IPS-20b (cell line): ENCODE measurements at regions not wholly inside any gene's neighbourhood (a gene's known extent, or its start where the extent isn't known, plus 50 kb on each side); places are given as distances from the start of the nearest gene placed in this dataset.
"Not testable (repeated sequence)": the region's sequence is repeated elsewhere in the genome, so short reads cannot be mapped to it uniquely, and the experiment has no call there.

Source experiments
- H3K27ac ChIP-seq: one replicate; pipeline ENCODE4 v1.5.1; 2013; ENCODE audit warnings: low read length
- H3K27me3 ChIP-seq: 2 replicates; pipeline ENCODE4 v1.6.1; 2013; ENCODE audit warnings: mild to moderate bottlenecking, low read length, inconsistent platforms; ENCODE audit not compliant: insufficient read depth
- H3K36me3 ChIP-seq: 2 replicates; pipeline ENCODE4 v1.6.1; 2013; ENCODE audit warnings: low read depth, mild to moderate bottlenecking, inconsistent platforms, low read length, moderate library complexity; ENCODE audit not compliant: insufficient read depth
- H3K4me1 ChIP-seq: 2 replicates; pipeline ENCODE4 v1.6.1; 2013; ENCODE audit warnings: mild to moderate bottlenecking, control low read depth, inconsistent platforms, low read length, moderate library complexity; ENCODE audit not compliant: insufficient read depth
- H3K4me3 ChIP-seq: 2 replicates; pipeline ENCODE4 v1.5.1; 2013; ENCODE audit warnings: mild to moderate bottlenecking, low read length, inconsistent platforms
- H3K9ac ChIP-seq: 2 replicates; pipeline ENCODE4 v1.6.1; 2013; ENCODE audit warnings: low read depth, mild to moderate bottlenecking, inconsistent platforms, low read length, moderate library complexity
- H3K9me3 ChIP-seq: 2 replicates; pipeline ENCODE4 v1.6.1; 2013; ENCODE audit warnings: mild to moderate bottlenecking, low read depth, low read length, inconsistent platforms; ENCODE audit not compliant: insufficient read depth

- Histone ChIP-seq H3K9ac (no peak overlapping the region), H3K27ac (no peak overlapping the region), H3K4me1 (peaks cover 25% of the 10 kb centered on the region), H3K27me3 (no peaks in the 10 kb centered on the region), H3K36me3 (no peaks in the 10 kb centered on the region), H3K9me3 (no peaks in the 10 kb centered on the region), H3K4me3 (no peak overlapping the region)
Measured at GRCh38 chr5:82982846-82983245, 94.3 kb downstream of the TMEM167A start.

GRCh38 chr5:82976887-82977286 is 100.3 kb downstream of the TMEM167A start:
- not testable (repeated sequence) for H3K27ac ChIP-seq, H3K4me1 ChIP-seq, H3K9ac ChIP-seq, H3K27me3 ChIP-seq, H3K36me3 ChIP-seq, H3K4me3 ChIP-seq
- peaks cover 13% of the 10 kb centered on the region; the same call in 1 of the 2 replicates for H3K9me3 ChIP-seq

GRCh38 chr5:82975812-82976211 is 101.4 kb downstream of the TMEM167A start:
- Histone ChIP-seq H3K27me3 (no peaks in the 10 kb centered on the region), H3K4me1 (no peaks in the 10 kb centered on the region; the same call in 1 of the 2 replicates), H3K27ac (no peak overlapping the region), H3K4me3 (no peak overlapping the region), H3K36me3 (no peaks in the 10 kb centered on the region), H3K9me3 (peaks cover 13% of the 10 kb centered on the region; the same call in 1 of the 2 replicates), H3K9ac (no peak overlapping the region)

GRCh38 chr5:82975396-82975795 is 101.8 kb downstream of the TMEM167A start:
- H3K27me3 ChIP-seq, result no peaks in the 10 kb centered on the region
- no peaks in the 10 kb centered on the region for H3K36me3 ChIP-seq
- H3K4me1 ChIP-seq, result no peaks in the 10 kb centered on the region; the same call in 1 of the 2 replicates
- H3K4me3 ChIP-seq, result no peak overlapping the region
- peaks cover 13% of the 10 kb centered on the region; the same call in 1 of the 2 replicates for H3K9me3 ChIP-seq
- no peak overlapping the region for H3K27ac ChIP-seq
- no peak overlapping the region for H3K9ac ChIP-seq

GRCh38 chr5:82974346-82974745 is 102.8 kb downstream of the TMEM167A start:
- H3K9ac ChIP-seq, H3K27me3 ChIP-seq, H3K4me1 ChIP-seq, H3K36me3 ChIP-seq, H3K27ac ChIP-seq, H3K4me3 ChIP-seq: not testable (repeated sequence)
- H3K9me3 ChIP-seq, result peaks cover 13% of the 10 kb centered on the region; the same call in 1 of the 2 replicates

GRCh38 chr5:82971901-82972300 is 105.3 kb downstream of the TMEM167A start:
- H3K4me1 ChIP-seq, result peaks cover 9% of the 10 kb centered on the region
- H3K9me3 ChIP-seq, result peaks cover 13% of the 10 kb centered on the region; the same call in 1 of the 2 replicates
- no peak overlapping the region for H3K27ac ChIP-seq
- no peaks in the 10 kb centered on the region for H3K36me3 ChIP-seq
- no peak overlapping the region for H3K9ac ChIP-seq
- no peaks in the 10 kb centered on the region for H3K27me3 ChIP-seq
- no peak overlapping the region for H3K4me3 ChIP-seq

- H3K9ac ChIP-seq, H3K27ac ChIP-seq, H3K27me3 ChIP-seq, H3K4me3 ChIP-seq, H3K36me3 ChIP-seq: not testable (repeated sequence)
- Histone ChIP-seq H3K4me1 (peaks cover 16% of the 10 kb centered on the region), H3K9me3 (peaks cover 13% of the 10 kb centered on the region; the same call in 1 of the 2 replicates)
Measured at GRCh38 chr5:82971034-82971806, 106.0 kb downstream of the TMEM167A start.

- not testable (repeated sequence) for H3K9me3 ChIP-seq, H3K27ac ChIP-seq, H3K4me3 ChIP-seq, H3K27me3 ChIP-seq, H3K9ac ChIP-seq, H3K36me3 ChIP-seq
- H3K4me1 ChIP-seq, result peaks cover 18% of the 10 kb centered on the region
Measured at GRCh38 chr5:82969221-82969976, 107.8 kb downstream of the TMEM167A start.

- Histone ChIP-seq H3K36me3 (no peaks in the 10 kb centered on the region), H3K4me1 (peaks cover 22% of the 10 kb centered on the region), H3K27ac (no peak overlapping the region), H3K9ac (no peak overlapping the region), H3K9me3 (no peaks in the 10 kb centered on the region), H3K4me3 (no peak overlapping the region), H3K27me3 (no peaks in the 10 kb centered on the region)
Measured at GRCh38 chr5:82967072-82967471, 110.1 kb downstream of the TMEM167A start.

- no peak overlapping the region for H3K4me3 ChIP-seq
- H3K9ac ChIP-seq, result no peak overlapping the region
- H3K9me3 ChIP-seq, result peaks cover 8% of the 10 kb centered on the region; the same call in 1 of the 2 replicates
- H3K27me3 ChIP-seq, result no peaks in the 10 kb centered on the region
- H3K4me1 ChIP-seq, result peaks cover 4% of the 10 kb centered on the region; the same call in 1 of the 2 replicates
- no peaks in the 10 kb centered on the region for H3K36me3 ChIP-seq
- H3K27ac ChIP-seq, result no peak overlapping the region
Measured at GRCh38 chr5:82959466-82959865, 117.7 kb downstream of the TMEM167A start.

- Histone ChIP-seq H3K27ac (no peak overlapping the region), H3K27me3 (no peaks in the 10 kb centered on the region), H3K4me3 (no peak overlapping the region), H3K9ac (no peak overlapping the region), H3K36me3 (no peaks in the 10 kb centered on the region), H3K4me1 (no peaks in the 10 kb centered on the region), H3K9me3 (peaks cover 8% of the 10 kb centered on the region; the same call in 1 of the 2 replicates)
Measured at GRCh38 chr5:82956600-82956999, 120.6 kb downstream of the TMEM167A start.

GRCh38 chr5:82952326-82952725 is 124.9 kb downstream of the TMEM167A start:
- no peaks in the 10 kb centered on the region for H3K36me3 ChIP-seq

More at GRCh38 chr5:82952326-82952725, 124.9 kb downstream of the TMEM167A start:
- no peak overlapping the region for H3K9ac ChIP-seq
- H3K27ac ChIP-seq, result no peak overlapping the region
- no peaks in the 10 kb centered on the region for H3K4me1 ChIP-seq
- peaks cover 8% of the 10 kb centered on the region; the same call in 1 of the 2 replicates for H3K9me3 ChIP-seq
- H3K4me3 ChIP-seq, result no peak overlapping the region
- no peaks in the 10 kb centered on the region for H3K27me3 ChIP-seq
